GM12872 (cell line): ENCODE measurements at regions not wholly inside any gene's neighbourhood (a gene's known extent, or its start where the extent isn't known, plus 50 kb on each side); places are given as distances from the start of the nearest gene placed in this dataset.

Source experiments
- TF ChIP-seq, protein P1 (sequence below): IDR thresholded peaks from 3 replicates; pipeline ENCODE4 v1.5.1; 2011; ENCODE audit warnings: low read depth, mild to moderate bottlenecking, low read length, moderate library complexity; ENCODE audit not compliant: insufficient read depth

DNA sequence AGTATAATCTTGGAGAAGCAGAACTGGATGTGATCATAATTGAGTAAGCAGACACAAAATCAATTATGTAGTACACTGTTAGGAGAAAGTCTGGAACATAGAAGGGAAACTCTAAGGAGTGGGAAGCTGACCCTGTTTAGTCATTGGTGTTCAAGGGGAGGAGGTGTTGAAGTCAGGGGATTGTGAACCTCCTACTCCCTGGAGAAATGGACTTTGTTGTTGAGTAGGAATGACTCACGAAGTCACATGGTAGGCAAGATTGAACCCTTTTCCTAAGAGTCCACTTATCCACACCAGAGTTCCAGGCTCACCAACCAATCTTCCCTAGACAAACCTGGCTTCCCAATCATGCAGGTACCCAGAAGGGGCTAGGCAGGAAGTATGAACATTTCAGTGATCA is 81.0 kb upstream of the BCL11A start:
- TF ChIP-seq, protein P1, sequence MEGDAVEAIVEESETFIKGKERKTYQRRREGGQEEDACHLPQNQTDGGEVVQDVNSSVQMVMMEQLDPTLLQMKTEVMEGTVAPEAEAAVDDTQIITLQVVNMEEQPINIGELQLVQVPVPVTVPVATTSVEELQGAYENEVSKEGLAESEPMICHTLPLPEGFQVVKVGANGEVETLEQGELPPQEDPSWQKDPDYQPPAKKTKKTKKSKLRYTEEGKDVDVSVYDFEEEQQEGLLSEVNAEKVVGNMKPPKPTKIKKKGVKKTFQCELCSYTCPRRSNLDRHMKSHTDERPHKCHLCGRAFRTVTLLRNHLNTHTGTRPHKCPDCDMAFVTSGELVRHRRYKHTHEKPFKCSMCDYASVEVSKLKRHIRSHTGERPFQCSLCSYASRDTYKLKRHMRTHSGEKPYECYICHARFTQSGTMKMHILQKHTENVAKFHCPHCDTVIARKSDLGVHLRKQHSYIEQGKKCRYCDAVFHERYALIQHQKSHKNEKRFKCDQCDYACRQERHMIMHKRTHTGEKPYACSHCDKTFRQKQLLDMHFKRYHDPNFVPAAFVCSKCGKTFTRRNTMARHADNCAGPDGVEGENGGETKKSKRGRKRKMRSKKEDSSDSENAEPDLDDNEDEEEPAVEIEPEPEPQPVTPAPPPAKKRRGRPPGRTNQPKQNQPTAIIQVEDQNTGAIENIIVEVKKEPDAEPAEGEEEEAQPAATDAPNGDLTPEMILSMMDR: no peak

DNA sequence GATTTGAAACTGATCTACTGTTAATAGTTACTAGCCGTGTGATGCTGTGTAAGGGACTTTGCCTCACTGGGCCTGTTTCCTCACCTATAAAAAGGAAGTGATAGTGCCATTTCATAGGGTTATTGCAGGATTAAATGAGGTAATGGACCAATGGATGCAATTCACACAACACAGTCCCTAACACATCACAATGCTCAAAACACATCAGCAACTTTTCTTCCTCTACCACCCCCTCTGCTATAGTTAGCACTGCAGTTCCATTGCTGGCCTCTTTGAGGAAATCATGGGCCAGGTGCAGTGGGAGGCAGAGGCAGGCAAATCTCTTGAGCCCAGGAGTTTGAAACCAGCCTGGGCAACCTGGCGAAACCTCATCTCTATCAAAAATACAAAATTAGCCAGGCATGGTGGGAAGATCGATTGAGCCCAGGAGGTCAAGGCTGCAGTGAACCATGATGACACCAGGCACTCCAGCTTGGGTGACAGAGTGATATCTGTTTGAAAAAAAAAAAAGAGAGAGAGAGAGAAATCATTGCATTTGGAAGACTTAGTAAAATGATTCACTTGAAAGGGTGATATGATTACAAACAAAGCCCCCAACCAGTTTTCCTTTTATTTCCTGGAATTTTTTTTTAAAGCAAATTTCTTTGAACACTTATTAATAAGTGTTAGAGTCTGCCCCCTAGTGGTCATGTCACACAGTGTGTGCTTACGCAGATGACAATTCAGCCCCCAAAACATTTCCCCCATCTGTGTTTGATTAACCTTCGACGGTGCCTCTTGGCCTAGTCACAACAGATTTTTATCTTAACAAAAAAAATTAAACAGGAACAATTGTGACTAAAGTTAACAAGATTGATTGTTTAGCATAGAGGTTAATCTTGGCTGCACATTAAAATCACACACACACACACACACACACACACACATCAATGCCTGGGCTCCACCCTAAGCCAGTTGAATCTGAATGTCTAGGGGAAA is 88.6 kb upstream of the BCL11A start:
- TF ChIP-seq, protein P1: peak; percentile 71

DNA sequence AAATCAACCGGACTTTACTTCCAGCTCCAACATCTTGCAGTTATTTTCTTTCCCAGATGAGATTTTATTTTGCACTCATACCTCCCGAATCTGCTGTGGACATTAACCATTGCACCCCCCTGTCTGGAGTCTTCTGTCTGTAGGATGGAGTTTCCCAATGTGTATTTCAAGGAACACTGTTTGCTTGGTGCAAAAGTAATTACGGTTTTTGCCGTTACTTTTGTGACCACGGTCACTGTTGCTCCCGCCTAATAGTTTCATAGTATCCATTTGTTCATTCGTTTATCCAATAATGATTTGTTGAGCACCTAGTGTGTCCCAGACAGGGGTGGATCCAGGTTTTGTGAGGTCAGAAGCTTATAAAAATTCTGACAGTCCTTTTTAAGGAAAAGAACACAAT is 90.3 kb upstream of the BCL11A start:
- TF ChIP-seq, protein P1: no peak

DNA sequence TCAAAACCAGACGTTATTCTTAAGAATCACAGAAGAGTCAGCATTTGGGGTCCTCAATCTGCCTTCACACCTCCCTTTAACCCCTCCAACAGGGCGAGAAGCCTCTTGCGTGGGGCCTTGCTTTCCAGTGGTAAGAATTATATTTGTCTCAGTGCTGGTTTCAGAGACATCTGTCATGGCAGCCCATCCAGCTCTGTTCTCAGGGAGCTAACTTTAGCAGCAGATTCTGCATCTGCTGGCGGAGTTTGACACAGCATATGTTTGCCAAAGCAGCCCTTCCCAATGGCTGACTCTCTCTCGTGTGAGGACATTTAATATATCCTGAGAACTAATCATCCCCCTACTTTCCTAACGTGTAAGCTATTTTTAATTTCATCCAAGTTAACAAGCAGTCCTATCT is 91.5 kb upstream of the BCL11A start:
- TF ChIP-seq, protein P1: no peak

DNA sequence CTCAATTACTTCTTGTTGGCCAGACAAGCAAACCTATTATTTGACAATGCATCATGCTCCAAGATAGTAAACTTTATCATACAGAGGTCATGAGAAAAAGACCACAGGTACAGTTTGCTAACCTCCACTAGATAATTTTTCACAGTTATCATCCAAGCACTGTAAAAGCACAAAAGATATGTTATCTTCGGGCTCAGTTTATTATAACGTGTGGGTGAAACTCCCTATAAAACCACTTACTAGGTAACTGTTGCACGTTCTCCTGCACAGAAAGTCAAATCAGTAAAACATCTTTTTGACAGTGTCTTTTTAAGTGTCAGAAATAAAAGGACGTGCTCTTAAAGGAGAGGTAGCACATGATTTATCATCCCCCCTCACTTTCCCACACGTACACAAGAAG is 94.7 kb upstream of the BCL11A start:
- TF ChIP-seq, protein P1: no peak

DNA sequence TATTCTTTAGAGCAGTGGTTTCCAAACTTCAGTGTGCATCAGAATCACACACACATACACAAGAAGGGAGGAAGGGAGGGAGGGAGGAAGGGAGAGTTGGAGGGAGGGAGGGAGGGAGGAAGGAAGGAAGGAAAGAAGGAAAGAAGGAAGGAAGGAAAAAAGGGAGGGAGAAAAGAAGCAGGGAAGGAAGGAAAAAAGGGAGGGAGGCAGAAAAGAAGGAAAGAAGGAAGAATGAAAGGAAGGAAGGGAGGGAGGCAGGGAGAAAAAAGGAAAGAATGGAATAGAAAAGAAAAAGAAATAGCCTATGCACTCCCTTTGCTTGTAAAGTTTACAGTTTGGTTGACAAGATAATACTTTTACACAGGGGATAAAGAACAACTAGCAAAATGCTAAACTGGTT is 96.3 kb upstream of the BCL11A start:
- TF ChIP-seq, protein P1: no peak

DNA sequence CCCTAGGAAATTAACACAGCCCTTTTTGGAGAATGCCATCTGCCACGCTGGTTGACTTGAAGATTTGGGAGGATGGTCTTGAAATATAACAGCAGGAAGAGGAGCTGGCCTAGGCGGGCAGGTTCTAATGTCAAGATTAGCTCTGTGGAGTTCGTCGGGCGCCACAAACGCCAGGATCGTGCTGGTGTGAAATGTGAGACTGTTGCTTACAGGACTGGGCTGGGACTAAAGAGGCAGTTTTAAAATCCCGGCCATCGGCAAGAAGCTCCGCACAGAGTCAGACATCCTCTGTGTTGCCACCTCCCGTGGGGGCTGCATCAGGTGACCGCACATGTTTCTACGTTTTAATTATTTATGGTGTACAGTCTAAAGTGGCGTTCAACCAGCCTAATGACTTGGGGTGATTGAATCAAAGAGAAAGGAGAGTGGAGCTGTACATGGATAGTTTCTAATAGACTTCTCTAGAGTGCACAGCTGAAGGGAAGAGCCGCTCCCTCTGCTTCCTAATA is 99.4 kb upstream of the BCL11A start:
- TF ChIP-seq, protein P1: no peak
